GM12892 (cell line): ENCODE measurements at regions not wholly inside any gene's neighbourhood (a gene's known extent, or its start where the extent isn't known, plus 50 kb on each side); places are given as distances from the start of the nearest gene placed in this dataset.

Source experiments
- DNase-seq: peaks from one replicate; pipeline ENCODE4 v3.0.0; 2011; ENCODE audit not compliant: insufficient read length
- FAIRE-seq: peaks from 2 replicates; lab custom pipeline; 2011; peaks lifted over from hg19 to GRCh38; lab: Jason Lieb, UNC
- POLR2A ChIP-seq: IDR thresholded peaks from 2 replicates; pipeline ENCODE4 v1.6.1; 2011; ENCODE audit warnings: low read depth, low read length, control low read depth
- POLR2AphosphoS5 ChIP-seq: IDR thresholded peaks from 2 replicates; pipeline ENCODE4 v1.6.1; 2011; ENCODE audit warnings: low read depth, low read length, control low read depth
- TAF1 ChIP-seq: IDR thresholded peaks from 2 replicates; pipeline ENCODE4 v1.6.1; 2011; ENCODE audit warnings: low read depth, mild to moderate bottlenecking, control low read depth, low read length, borderline replicate concordance

GRCh38 chr15:62494197-62494596, 329.1 kb upstream of the C2CD4B start:
- no peak for FAIRE-seq

DNA sequence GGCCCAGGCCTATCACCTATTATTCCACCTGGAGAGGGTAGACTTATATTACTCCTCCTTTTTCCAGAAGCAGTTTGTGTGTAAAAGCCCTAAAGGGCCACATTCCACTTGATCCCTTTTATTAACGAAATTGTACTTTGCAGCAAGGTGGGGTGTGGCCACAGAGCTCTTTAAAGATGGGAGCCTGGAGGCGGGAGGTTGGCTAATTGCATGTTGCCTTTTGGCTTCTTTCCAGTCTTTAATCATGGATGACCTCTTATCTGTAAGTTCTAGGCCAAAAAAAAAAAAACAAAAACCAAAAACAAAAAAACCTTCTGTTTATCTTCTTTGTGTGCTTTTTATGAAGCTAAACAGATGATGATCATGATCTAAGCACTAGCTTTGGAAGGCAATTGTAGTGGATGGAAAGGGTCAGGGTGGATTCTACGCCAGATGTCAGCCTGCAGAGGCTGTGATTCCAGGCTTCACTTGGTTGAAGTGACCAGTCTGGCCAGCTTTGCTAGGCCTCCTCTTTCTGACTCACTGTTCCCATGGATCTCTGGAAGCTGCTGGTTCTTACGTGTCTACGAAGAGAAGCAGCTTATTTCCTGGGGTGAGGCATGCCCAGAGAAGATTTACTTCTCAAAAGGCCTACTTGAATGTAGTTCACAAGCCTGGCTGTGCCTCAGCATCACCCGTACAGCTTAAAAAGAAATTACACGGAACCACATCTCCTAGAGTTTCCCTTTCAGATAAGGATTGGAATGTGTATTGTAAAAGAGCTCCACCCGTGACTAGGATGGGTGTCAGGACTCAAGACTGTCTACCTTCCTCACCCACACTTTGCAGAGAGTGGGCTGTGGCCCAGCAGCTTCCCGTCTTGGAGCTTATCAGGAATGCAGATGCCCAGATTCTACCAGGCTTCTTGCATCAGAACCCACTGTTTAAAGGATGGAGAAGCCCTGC, 330.9 kb upstream of the C2CD4B start:
- DNase-seq = no peak
- FAIRE-seq = no peak
- TF ChIP-seq POLR2AphosphoS5 (no peak), POLR2A (no peak), TAF1 (no peak)

More at GRCh38 chr15:62494197-62494596, 329.1 kb upstream of the C2CD4B start:
- TF ChIP-seq TAF1 = no peak
- TF ChIP-seq POLR2AphosphoS5 = no peak
- no peak for TF ChIP-seq POLR2A
- DNase-seq = no peak

DNA sequence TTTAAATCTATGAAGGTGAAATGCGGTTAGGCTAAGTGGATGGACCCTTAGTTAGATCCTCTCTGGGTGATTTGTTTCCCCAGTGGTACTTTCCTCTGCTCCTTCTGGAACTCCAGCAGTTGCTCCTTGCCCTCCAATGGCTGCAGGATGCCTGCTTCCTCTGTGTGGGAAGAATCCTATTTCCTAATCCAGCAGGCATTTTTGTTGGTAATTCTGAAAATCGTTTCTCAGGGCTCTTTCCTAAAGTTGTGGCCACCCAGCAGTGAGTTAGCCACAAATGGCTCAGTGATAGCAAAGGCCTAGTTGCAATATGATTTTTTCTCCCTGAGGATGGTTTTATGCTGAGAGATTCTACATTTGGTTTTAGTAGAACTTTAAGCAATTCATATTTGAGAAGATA, 332.3 kb upstream of the C2CD4B start:
- no peak for FAIRE-seq
- TF ChIP-seq POLR2A = no peak
- TF ChIP-seq TAF1 = no peak
- TF ChIP-seq POLR2AphosphoS5 = no peak
- DNase-seq = no peak

GRCh38 chr15:62498278-62498677, 333.2 kb upstream of the C2CD4B start:
- FAIRE-seq = no peak
- no peak for DNase-seq

DNA sequence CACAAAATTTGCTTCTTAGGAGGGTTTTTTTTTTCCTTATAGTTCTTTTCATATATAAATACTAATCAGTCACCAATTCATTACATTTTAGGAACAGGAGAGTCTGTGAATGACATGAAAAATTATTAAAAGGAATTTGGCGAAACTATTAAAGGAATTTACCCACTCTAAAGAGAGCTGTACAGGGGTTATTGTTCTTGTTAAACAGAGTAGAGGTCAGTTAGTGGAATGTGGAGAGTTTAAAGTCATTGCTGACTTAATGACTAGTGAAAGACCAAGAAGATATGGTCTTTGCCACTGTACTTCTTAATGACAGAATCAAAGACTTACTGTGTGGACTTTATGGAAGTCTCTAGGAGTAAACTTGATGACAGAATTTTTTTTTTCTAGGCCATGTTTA, 333.6 kb upstream of the C2CD4B start:
- TF ChIP-seq TAF1 (no peak), POLR2AphosphoS5 (no peak), POLR2A (no peak)
- FAIRE-seq (no peak), DNase-seq (no peak)

More at GRCh38 chr15:62498278-62498677, 333.2 kb upstream of the C2CD4B start:
- TF ChIP-seq POLR2AphosphoS5 (no peak), TAF1 (no peak), POLR2A (no peak)

DNA sequence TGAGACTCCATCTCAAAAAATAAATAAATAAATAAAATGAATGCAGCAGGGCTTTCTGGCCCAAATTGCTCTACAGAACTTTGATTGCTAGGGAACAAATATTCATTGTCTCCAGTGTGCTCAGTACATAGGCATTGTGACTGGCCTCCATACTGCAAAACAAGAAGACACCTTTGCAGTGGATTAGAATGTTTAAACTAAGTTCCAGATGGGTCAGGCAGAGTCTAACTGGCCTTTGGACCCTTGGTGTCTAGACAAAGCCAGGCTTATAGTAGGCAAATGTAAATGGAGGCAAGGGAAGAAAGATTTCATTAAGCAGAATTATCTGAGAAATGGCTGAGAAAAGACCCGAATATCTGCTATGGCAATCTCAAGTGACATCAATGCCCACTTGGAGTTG, 335.2 kb upstream of the C2CD4B start:
- no peak for DNase-seq
- TF ChIP-seq POLR2AphosphoS5 (no peak), POLR2A (no peak), TAF1 (no peak)
- no peak for FAIRE-seq

DNA sequence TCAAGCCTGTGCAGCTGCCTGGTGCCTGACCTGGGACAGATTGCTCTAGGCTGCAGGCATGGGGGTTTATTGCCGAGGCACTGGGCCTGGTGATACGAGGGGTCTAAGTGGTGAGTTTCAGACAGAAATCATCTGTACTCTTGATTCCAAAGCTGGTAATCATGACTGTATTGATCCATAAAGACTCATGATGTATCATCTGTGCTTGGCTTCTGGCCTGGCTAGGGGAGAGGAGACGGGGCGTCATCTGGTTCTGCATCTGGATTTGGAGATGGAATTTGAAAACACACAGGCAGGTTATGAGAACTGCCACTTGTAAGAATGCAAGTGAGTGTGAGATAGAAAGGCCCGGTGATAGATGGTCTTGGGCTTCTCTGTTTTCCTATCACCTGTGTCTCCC, 337.4 kb upstream of the C2CD4B start:
- FAIRE-seq (no peak), DNase-seq (no peak)
- TF ChIP-seq TAF1 (no peak), POLR2AphosphoS5 (no peak), POLR2A (no peak)

DNA sequence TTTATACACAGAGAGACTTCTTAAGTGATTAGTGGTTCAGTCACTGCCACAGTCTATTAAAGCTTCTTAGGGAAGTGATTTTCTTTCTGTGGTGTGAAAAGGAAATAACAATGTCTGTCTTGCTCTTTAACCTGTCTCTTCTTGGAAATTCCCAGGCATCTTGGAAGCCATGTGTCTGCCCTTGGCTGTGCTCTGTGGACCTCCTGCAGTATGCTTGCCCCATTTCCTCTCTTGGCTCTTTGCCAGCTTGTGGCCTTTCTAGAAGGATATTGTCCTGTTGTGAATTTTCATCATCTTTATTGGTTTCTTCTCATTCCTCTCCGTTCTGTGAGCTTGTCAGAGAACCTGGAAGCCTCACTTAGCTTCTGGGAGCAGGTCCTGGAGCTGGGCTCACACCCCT, 338.4 kb upstream of the C2CD4B start:
- TF ChIP-seq TAF1 = no peak
- TF ChIP-seq POLR2A = no peak
- TF ChIP-seq POLR2AphosphoS5 = no peak
- FAIRE-seq (no peak), DNase-seq (no peak)

GRCh38 chr15:62505762-62506161, 340.7 kb upstream of the C2CD4B start:
- TF ChIP-seq POLR2AphosphoS5 = no peak
- TF ChIP-seq TAF1 = no peak
- TF ChIP-seq POLR2A = no peak
- no peak for DNase-seq
- no peak for FAIRE-seq

- FAIRE-seq (no peak), DNase-seq (no peak)
- no peak for TF ChIP-seq POLR2AphosphoS5
- TF ChIP-seq TAF1 = no peak
- no peak for TF ChIP-seq POLR2A
These were observed 341.2 kb upstream of the C2CD4B start for GRCh38 chr15:62506217-62506805.

DNA sequence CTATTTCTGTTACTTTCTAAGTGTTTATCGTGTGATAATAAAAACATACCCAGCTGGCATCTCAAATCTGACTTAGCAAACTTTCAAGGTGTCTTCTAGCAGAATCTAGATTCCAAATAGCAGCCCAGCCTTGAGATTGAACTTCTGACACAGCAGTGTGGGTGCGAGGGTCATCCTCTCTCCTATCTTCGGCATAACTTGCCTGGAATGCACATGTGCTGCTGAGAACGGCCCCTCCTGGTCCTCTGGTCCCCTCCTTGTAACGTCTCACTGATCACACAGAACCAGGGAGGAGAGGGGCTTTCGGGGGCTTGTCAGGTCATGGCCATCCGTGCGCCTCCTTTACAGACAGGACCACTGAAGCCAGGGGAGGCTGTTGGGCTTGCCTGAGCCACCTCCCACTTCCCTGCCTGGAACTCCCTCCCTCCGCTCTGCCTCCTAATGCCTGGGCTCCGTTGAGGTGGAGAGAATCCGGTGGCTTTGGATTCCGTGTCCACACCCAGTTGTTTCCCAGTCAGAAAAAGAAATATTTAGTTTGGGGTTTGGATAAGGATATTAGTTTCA, 344.4 kb upstream of the C2CD4B start:
- no peak for FAIRE-seq
- TF ChIP-seq POLR2AphosphoS5 = no peak
- no peak for TF ChIP-seq TAF1
- TF ChIP-seq POLR2A = no peak
- DNase-seq = no peak

DNA sequence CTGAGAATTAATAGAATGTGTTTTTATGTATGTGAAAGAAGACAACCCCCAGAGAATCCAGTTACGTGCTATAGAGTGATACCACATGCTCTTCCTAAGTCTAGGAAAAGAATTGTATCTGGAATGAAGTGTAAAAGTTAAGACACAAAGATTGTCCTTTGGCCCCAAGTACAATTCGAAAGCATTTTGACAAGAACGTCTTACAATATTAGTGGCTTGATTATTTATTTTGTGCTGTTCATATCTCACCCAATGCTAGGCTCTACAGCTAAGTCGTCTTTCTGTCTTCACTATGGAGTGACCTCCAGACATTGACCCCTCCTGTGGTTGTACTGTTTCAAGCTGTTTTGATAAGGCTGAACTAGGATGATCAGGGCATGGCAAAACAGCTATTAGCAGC, 345.7 kb upstream of the C2CD4B start:
- DNase-seq = no peak
- no peak for FAIRE-seq
- TF ChIP-seq POLR2AphosphoS5 (no peak), TAF1 (no peak), POLR2A (no peak)

DNA sequence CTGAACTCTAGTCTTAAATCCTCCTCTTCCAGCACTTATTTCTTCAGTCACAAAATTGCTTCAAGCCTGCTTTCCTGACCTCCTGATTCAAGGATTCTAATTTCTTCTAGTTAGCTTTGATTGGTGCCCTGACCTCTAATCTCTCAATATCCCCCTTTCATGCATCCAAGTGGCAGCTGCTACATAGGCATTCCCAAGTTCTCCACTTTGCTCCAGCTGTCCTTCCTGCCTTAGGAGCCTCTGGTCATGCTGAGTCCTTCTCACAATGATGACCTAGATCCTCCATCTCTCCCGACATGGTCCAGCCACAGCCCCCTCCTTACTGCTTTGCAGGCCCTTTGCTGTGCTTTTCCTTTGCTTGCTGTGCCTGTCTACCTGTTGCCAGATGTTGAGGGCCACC, 347.8 kb upstream of the C2CD4B start:
- TF ChIP-seq TAF1 = no peak
- DNase-seq = no peak
- no peak for FAIRE-seq
